Body of pancreas (tissue), 4 donors: ENCODE measurements at regions not wholly inside any gene's neighbourhood (a gene's known extent, or its start where the extent isn't known, plus 50 kb on each side); places are given as distances from the start of the nearest gene placed in this dataset.
"Not testable (repeated sequence)": the region's sequence is repeated elsewhere in the genome, so short reads cannot be mapped to it uniquely, and the experiment has no call there.

Experiments
- ATAC-seq: fragments of 150-250 bp; one replicate; pipeline ENCODE4 v1.9.1; 2016
- DNase-seq, 4 donors: peaks; one replicate each; pipeline ENCODE4 v3.0.0-alpha.2; 2019
- H3K27ac ChIP-seq, 4 donors: fragments of 200-600 bp; sonication (generic); 1 replicate in 3 of 4; 2 replicates in 1 of 4; pipeline versions ENCODE4 v1.5.1 to v1.6.1; 2016 to 2019; ENCODE audit warnings: mild to moderate bottlenecking in 1 of 4, mixed read lengths in 1 of 4, moderate library complexity in 1 of 4
- H3K27me3 ChIP-seq, 2 donors: fragments of 200-600 bp; sonication (generic); one replicate each; pipeline ENCODE4 v1.6.0; 2016; ENCODE audit warnings: mild to moderate bottlenecking in 1 of 2
- H3K36me3 ChIP-seq, 2 donors: fragments of 200-600 bp; sonication (generic); replicated peaks in 1 of 2; 2 replicates each; pipeline ENCODE4 v1.5.1; 2016; ENCODE audit warnings: low read depth in 2 of 2; ENCODE audit not compliant: insufficient read depth in 1 of 2
- H3K4me1 ChIP-seq: fragments of 200-600 bp; sonication (generic); one replicate; pipeline ENCODE4 v1.6.0; 2016
- H3K4me3 ChIP-seq, 2 donors: fragments of 200-600 bp; sonication (generic); 1 replicate in 1 of 2; 2 replicates in 1 of 2; pipeline ENCODE4 v1.5.1; 2016 to 2019
- H3K9me3 ChIP-seq, 3 donors: fragments of 200-600 bp; sonication (generic); 1 replicate in 2 of 3; 2 replicates in 1 of 3; pipeline ENCODE4 v1.5.1; 2016
- POLR2A ChIP-seq, 3 donors: fragments of 450-650 bp; IDR thresholded peaks; one replicate each; pipeline ENCODE4 v1.6.1; 2016; ENCODE audit warnings: antibody characterized with exemption in 3 of 3, mild to moderate bottlenecking in 2 of 3
- WGBS, 2 donors: methylation state at CpG; one replicate each; pipeline ENCODE4 v1.1.5; 2017; 5-methylcytosine and 5-hydroxymethylcytosine counted together
- intact Hi-C: fragments of 100-400 bp; cut with DNase I; formaldehyde crosslinking; loops from one replicate; pipeline ENCODE4 v1.15.1; 2023
- TF ChIP-seq, protein P1 (sequence below), 7 experiments: fragments of 450-650 bp in 4 of 7; fragments of 200-600 bp in 3 of 7; sonication (generic) in 3 of 7; IDR thresholded peaks; one replicate each; pipeline ENCODE4 v1.5.1; 2016 to 2019; ENCODE audit warnings: antibody characterized with exemption in 7 of 7

DNA sequence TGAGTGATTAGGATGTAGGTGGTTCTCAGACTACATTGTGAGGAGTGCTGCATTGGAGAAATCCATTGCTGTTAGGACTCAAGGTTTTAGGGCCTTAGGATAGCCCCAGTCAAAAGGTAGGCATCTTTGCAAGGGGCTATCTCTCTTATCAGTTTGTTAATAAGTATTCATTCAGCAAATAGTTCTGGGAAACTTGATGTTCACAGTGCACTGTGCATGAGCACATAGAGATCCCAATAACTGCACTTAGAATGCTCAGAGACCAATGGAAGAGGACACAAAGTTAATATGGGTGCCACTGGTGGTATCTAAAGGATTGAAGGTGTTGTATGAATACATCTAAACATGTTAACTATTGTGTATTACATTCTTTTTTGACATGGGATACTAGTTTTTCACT lies 131.4 kb downstream of the KIF4B start:
- Histone ChIP-seq H3K36me3 (no peaks in the 10 kb centered on the region), H3K9me3 (no peaks in the 10 kb centered on the region), H3K27ac (no peak overlapping the region), H3K4me3 (no peak overlapping the region), H3K27me3 (peaks cover 0 to under 1% of the 10 kb centered on the region in 2 donors), H3K4me1 (no peaks in the 10 kb centered on the region)
- ATAC-seq (no peak), DNase-seq (no peak)
- TF ChIP-seq, protein P1, sequence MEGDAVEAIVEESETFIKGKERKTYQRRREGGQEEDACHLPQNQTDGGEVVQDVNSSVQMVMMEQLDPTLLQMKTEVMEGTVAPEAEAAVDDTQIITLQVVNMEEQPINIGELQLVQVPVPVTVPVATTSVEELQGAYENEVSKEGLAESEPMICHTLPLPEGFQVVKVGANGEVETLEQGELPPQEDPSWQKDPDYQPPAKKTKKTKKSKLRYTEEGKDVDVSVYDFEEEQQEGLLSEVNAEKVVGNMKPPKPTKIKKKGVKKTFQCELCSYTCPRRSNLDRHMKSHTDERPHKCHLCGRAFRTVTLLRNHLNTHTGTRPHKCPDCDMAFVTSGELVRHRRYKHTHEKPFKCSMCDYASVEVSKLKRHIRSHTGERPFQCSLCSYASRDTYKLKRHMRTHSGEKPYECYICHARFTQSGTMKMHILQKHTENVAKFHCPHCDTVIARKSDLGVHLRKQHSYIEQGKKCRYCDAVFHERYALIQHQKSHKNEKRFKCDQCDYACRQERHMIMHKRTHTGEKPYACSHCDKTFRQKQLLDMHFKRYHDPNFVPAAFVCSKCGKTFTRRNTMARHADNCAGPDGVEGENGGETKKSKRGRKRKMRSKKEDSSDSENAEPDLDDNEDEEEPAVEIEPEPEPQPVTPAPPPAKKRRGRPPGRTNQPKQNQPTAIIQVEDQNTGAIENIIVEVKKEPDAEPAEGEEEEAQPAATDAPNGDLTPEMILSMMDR (IDR thresholded peaks at IDR 0.05) = no peak
- TF ChIP-seq POLR2A (IDR thresholded peaks at IDR 0.05) = no peak
- intact Hi-C loops = no loop called here

DNA sequence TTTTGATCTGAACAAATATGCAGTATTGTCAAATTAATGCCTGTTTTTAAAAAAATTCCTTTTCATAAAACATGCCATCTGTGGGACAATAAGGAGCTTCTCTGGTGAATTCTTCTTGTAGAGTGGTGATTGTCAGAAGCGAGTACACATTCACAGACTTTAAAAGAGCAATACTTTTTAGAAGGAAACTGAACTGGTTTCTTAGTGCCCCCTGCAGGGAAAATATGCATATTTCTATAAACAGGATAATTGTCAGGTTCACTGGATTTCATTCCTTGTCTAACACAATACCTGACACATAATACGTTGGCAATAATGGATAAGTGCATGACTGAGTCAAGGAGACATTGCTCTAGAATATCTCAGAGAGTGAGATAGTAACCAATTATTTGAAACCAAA lies 133.7 kb downstream of the KIF4B start:
- no peak for TF ChIP-seq POLR2A (IDR thresholded peaks at IDR 0.05)
- TF ChIP-seq, protein P1 (IDR thresholded peaks at IDR 0.05) = peak in 5 of 7 experiments; percentile 14 to 31 (median 14)
- intact Hi-C loops = no loop called here
- H3K4me1 ChIP-seq = no peaks in the 10 kb centered on the region
- DNase-seq (no peak), ATAC-seq (no peak)
- WGBS, 2 donors = 12 to 20% methylated on average over 2 of the region's 2 CpGs
- no peak overlapping the region for H3K27ac ChIP-seq
- no peaks in the 10 kb centered on the region for H3K9me3 ChIP-seq
- H3K4me3 ChIP-seq = no peak overlapping the region
- no peaks in the 10 kb centered on the region for H3K27me3 ChIP-seq
- no peaks in the 10 kb centered on the region for H3K36me3 ChIP-seq

DNA sequence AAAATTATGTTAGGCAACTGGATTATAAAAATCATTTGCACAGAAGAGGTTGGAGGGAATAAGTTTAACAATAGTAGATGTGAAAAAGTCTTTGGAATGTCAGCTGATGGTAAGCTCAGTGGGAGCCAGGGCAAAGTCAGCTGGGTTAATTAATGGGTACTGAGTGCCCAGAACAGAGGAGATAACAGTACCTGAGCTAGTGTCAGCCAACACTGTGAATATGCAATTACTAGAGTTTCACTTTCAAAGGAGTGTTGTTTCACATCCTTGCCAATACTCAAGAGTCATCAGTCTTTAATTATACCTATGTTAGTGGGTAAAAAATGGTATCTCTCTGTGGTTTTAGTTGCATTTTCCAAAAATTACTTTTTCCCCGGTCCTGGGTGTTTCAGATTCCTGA lies 135.1 kb downstream of the KIF4B start:
- no peak overlapping the region for H3K4me3 ChIP-seq
- ATAC-seq = no peak
- H3K4me1 ChIP-seq = no peaks in the 10 kb centered on the region
- no peak for TF ChIP-seq POLR2A (IDR thresholded peaks at IDR 0.05)
- TF ChIP-seq, protein P1 (IDR thresholded peaks at IDR 0.05) = no peak
- DNase-seq = no peak
- no peak overlapping the region for H3K27ac ChIP-seq
- H3K36me3 ChIP-seq = no peaks in the 10 kb centered on the region
- H3K27me3 ChIP-seq = no peaks in the 10 kb centered on the region
- H3K9me3 ChIP-seq = no peaks in the 10 kb centered on the region
- intact Hi-C loops = no loop called here
- 41 to 44% methylated on average over 1 of the region's 1 CpG for WGBS, 2 donors

DNA sequence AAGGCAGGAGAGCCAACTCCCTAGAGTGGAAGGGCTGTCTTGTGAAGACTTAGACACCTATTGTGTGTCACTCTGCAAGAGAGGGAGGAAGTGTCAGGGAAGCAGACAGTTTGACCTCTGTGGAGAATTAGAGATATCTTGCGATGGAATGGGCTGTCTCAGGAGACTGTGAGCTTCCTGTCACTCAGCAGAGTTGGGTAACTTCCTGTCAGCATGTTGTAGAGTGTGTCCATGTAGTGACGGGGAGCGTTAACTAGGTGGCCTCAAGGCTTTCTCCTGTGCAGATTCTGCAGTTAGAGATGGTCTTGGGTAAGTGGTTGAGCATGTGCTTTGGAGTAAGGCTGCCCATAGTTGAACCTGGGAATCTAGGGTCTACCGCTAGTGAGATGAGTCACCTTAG lies 136.5 kb downstream of the KIF4B start:
- 49 to 54% methylated on average over 4 of the region's 4 CpGs for WGBS, 2 donors
- ATAC-seq = no peak
- H3K36me3 ChIP-seq = no peaks in the 10 kb centered on the region

DNA sequence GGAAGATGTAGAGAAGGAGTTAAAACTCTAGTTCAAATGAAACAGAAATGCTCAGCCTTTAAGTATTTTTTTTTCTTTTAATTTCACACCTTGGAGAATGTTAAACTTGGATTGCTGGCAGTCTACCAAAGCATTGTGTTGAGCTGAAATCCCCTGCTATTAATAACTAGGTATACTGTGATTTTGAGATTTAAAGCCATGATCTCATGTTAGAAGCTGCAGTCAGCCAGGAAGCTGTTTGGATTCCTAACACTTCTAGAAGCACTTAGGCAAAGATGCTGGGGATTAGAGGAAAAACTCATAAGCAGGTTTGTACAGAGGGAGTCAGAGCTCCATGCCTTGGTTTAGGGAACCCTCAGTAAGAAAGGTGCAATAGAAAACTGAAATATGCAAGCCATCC lies 141.4 kb downstream of the KIF4B start:
- H3K4me1 ChIP-seq = no peaks in the 10 kb centered on the region
- no peak for TF ChIP-seq POLR2A (IDR thresholded peaks at IDR 0.05)
- TF ChIP-seq, protein P1 (IDR thresholded peaks at IDR 0.05) = no peak
- intact Hi-C loops = no loop called here
- no peak for DNase-seq
- ATAC-seq = no peak
- no peaks in the 10 kb centered on the region for H3K27me3 ChIP-seq
- H3K4me3 ChIP-seq = no peak overlapping the region
- H3K36me3 ChIP-seq = no peaks in the 10 kb centered on the region
- H3K27ac ChIP-seq = no peak overlapping the region
- no peaks in the 10 kb centered on the region for H3K9me3 ChIP-seq

More for the DNA sequence above, 136.5 kb downstream of the KIF4B start:
- DNase-seq = no peak
- Histone ChIP-seq H3K4me3 (no peak overlapping the region), H3K9me3 (no peaks in the 10 kb centered on the region), H3K4me1 (no peaks in the 10 kb centered on the region), H3K27me3 (no peaks in the 10 kb centered on the region), H3K27ac (no peak overlapping the region)
- TF ChIP-seq, protein P1 (IDR thresholded peaks at IDR 0.05) = no peak
- no peak for TF ChIP-seq POLR2A (IDR thresholded peaks at IDR 0.05)
- intact Hi-C loops = no loop called here

DNA sequence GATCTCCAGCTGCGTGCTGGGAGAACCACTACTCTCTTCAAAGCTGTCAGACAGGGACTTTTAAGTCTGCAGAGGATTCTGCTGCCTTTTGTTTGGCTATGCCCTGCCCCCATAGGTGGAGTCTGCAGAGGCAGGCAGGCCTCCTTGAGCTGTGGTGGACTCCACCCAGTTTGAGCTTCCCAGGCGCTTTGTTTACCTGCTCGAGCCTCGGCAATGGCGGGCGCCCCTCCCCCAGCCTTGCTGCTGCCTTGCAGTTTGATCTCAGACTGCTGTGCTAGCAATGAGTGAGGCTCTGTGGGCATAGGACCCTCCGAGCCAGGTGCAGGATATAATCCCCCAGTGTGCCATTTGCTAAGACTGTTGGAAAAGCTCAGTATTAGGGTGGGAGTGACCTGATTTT lies 149.5 kb downstream of the KIF4B start:
- H3K27ac ChIP-seq, DNase-seq, ATAC-seq, H3K9me3 ChIP-seq, intact Hi-C loops, H3K4me3 ChIP-seq, H3K36me3 ChIP-seq, H3K27me3 ChIP-seq, H3K4me1 ChIP-seq: not testable (repeated sequence)
- 47 to 71% methylated on average over 6 to 7 of the region's 7 CpGs for WGBS, 2 donors
